GM20000 (cell line): ENCODE measurements at regions not wholly inside any gene's neighbourhood (a gene's known extent, or its start where the extent isn't known, plus 50 kb on each side); places are given as distances from the start of the nearest gene placed in this dataset.

Experiments used
- DNase-seq: peaks from one replicate; pipeline ENCODE4 v3.0.0; 2012; ENCODE audit warnings: low spot score
- TF ChIP-seq, protein P1 (sequence below): IDR thresholded peaks from 2 replicates; pipeline ENCODE4 v1.5.1; 2012; ENCODE audit warnings: mild to moderate bottlenecking, control low read depth; ENCODE audit errors: extremely low read depth, missing control alignments

DNA sequence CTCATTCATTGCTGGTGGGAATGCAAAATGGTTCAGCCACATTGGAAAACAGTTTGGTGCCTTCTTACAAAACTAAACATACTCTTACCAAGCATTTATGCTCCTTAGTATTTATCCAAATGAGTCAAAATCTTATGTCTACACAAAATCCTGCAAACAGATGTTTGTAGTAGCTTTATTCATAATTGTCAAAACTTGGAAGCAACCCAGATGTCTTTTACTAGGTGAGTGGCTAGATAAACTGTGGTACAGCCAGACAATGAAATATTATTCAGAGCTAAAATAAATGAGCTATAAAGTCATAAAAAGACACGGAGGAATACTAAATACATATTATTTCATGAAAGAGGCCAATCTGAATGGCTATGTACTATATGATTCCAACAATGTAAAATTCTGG, 709.5 kb downstream of the NSUN3 start:
- DNase-seq: no peak
- TF ChIP-seq, protein P1, sequence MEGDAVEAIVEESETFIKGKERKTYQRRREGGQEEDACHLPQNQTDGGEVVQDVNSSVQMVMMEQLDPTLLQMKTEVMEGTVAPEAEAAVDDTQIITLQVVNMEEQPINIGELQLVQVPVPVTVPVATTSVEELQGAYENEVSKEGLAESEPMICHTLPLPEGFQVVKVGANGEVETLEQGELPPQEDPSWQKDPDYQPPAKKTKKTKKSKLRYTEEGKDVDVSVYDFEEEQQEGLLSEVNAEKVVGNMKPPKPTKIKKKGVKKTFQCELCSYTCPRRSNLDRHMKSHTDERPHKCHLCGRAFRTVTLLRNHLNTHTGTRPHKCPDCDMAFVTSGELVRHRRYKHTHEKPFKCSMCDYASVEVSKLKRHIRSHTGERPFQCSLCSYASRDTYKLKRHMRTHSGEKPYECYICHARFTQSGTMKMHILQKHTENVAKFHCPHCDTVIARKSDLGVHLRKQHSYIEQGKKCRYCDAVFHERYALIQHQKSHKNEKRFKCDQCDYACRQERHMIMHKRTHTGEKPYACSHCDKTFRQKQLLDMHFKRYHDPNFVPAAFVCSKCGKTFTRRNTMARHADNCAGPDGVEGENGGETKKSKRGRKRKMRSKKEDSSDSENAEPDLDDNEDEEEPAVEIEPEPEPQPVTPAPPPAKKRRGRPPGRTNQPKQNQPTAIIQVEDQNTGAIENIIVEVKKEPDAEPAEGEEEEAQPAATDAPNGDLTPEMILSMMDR: no peak

DNA sequence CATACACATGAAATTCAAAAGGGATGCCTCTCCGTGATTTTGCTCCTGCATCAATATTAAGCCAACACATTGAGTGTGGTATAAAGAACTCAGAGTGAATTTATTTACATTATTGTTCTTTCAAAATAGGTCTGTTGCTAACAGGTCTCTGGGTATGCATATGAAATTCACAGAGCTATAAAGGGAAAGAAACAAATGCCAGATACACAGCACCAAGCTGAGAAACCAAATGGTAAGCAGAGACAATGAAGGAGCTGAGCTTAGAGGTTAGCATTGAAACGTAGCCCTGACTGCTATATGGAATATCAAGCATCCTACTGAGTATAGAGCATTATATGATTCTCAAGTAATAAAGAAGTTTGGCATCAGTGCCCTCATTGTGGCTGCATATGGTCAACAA, 712.9 kb downstream of the NSUN3 start:
- TF ChIP-seq, protein P1: no peak
- DNase-seq: no peak

DNA sequence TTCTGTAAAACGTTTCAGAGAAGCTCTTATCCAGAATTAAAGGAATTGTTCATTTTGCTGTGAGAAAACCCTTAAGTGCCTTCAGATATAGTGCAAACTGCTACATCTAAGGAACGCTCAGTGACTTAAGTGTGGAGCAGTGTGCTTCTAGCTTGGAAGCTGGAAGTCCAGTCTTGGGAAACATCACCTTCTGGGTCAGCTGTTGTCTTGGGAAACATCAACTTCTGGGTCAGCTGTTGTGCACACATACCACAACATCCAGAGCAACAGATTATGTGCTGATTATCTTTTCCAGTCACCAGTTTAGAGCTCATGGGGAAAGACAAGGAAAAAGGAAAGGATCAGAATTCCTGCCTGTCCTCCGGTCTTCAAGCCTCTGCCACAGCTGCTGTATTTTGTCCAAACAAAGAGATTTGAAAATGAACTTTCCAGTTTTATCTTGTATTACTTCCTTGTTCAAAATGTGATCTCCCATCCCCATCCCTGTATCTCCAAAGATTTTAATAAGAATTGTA, 713.6 kb downstream of the NSUN3 start:
- no peak for DNase-seq
- TF ChIP-seq, protein P1: no peak

DNA sequence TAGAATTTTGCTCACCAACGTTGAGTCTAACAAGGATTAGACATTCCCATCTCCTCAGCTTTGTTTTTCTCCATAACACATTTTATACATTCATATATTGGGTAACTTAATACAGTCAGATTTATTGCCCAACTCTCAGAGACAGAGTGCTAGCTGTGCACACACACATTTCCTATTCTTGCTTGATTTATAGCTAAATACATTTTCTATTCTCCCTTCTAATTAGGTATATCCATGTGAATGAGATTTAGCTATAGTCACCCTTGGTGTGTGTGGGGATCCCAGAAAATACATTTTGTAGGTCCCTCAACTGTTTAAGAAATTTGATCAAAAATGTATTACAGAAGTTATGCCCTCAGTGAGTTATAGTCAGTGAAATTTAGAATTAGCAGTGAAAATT, 715.4 kb downstream of the NSUN3 start:
- TF ChIP-seq, protein P1: no peak
- DNase-seq: no peak

DNA sequence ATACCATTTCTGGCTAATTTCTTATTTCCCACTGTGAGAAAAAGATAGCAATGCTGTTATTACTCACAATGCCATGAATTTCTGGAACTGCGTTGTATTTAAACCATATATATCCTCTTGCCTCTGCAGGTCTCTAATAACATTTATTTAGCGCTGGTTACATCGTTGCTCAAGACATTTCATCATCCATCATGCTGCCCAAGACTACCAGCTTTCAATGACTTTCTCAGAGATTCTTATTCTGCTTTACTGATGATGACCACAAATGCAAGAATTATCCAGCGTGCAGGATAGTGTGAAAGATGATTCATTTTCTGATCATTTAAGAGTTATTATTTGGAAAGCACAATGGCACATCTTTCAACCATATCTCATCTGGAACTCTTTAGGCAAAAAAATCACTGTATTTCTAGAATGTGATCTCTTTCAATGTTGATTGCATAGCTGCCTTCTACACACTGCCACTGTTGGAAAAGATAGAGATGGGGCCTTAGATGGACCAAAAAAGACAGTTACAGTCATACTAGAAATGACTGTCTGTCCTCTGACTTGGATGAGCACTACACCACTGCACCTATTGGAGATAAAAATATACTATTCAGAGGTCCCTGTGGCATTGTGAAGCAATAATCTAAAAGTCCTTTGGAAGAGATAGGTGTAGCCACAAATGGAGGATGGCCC, 716.1 kb downstream of the NSUN3 start:
- TF ChIP-seq, protein P1: no peak
- no peak for DNase-seq

DNA sequence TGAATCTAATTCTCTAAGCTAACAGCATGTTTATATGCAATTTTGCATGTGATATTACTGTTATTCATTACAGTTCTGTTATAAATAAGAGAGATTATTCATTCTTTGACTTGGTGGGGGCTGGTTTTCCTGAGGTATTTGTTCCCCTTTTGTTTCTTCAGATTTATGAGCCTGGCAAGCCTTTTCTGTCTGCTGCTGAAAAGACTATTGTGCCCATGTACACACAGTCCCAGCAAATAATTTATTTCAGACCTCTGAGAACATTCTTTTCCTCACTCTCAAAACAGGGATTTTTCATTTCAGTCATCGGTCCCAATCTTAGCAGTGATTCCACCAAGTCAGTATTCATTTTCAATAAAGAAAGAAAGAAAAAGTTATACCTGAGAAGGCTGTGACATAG, 716.8 kb downstream of the NSUN3 start:
- DNase-seq: no peak
- TF ChIP-seq, protein P1: no peak

DNA sequence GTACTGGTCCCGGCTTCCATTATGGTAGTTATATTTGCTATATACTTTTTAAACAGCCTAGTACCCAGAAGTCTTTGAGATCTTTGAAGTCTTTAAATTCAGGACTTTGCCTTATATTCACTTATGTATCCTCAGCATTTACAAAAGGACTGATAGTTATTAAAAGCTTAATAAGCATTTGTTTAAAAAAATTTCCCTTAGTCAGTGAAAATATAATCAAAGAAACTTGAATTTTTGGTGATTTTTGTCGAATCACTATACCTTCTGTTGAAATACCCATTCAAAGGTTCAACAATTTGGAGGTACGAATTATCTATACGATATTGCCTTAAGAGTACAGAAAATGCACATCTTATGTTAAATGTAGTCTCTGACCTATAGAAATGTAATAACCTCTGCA, 721.4 kb downstream of the NSUN3 start:
- TF ChIP-seq, protein P1: no peak
- DNase-seq: no peak
